GM18511 (cell line): ENCODE measurements at regions not wholly inside any gene's neighbourhood (a gene's known extent, or its start where the extent isn't known, plus 50 kb on each side); places are given as distances from the start of the nearest gene placed in this dataset.

Experiments used
- ATAC-seq: cut with Tn5 transposase; IDR thresholded peaks from one replicate; pipeline ENCODE4 v1.9.1; 2021; ENCODE audit warnings: mild to moderate bottlenecking, moderate library complexity; ENCODE audit not compliant: unreplicated experiment

GRCh38 chr9:38315085-38315595 lies 77.4 kb upstream of the ALDH1B1 start:
- no peak for ATAC-seq

GRCh38 chr9:38313421-38313820 lies 79.1 kb upstream of the ALDH1B1 start:
- ATAC-seq, result no peak

- no peak for ATAC-seq
Observed at GRCh38 chr9:38312406-38312805, 80.1 kb upstream of the ALDH1B1 start.

- no peak for ATAC-seq
Observed at GRCh38 chr9:38311382-38312270, 80.9 kb upstream of the ALDH1B1 start.

GRCh38 chr9:38309324-38310195 lies 82.9 kb upstream of the ALDH1B1 start:
- no peak for ATAC-seq

GRCh38 chr9:38308136-38308535 lies 84.4 kb upstream of the ALDH1B1 start:
- no peak for ATAC-seq

GRCh38 chr9:38306899-38307298 lies 85.6 kb upstream of the ALDH1B1 start:
- ATAC-seq, result no peak

- ATAC-seq, result no peak
Observed at GRCh38 chr9:38305582-38305981, 86.9 kb upstream of the ALDH1B1 start.

GRCh38 chr9:38301376-38302106 lies 91.0 kb upstream of the ALDH1B1 start:
- no peak for ATAC-seq

GRCh38 chr9:38299856-38300255 lies 92.6 kb upstream of the ALDH1B1 start:
- no peak for ATAC-seq

GRCh38 chr9:38298904-38299303 lies 93.6 kb upstream of the ALDH1B1 start:
- no peak for ATAC-seq

GRCh38 chr9:38298503-38298902 lies 94.0 kb upstream of the ALDH1B1 start:
- ATAC-seq, result no peak

GRCh38 chr9:38296807-38297206 lies 95.7 kb upstream of the ALDH1B1 start:
- no peak for ATAC-seq

- ATAC-seq, result no peak
Observed at GRCh38 chr9:38295764-38296163, 96.7 kb upstream of the ALDH1B1 start.

- ATAC-seq, result no peak
Observed at GRCh38 chr9:38294220-38294960, 98.1 kb upstream of the ALDH1B1 start.

- ATAC-seq, result no peak
Observed at GRCh38 chr9:38293022-38293421, 99.5 kb upstream of the ALDH1B1 start.

GRCh38 chr9:38292480-38292879 lies 100.0 kb upstream of the ALDH1B1 start:
- ATAC-seq, result no peak

GRCh38 chr9:38289866-38290245 lies 102.6 kb upstream of the ALDH1B1 start:
- no peak for ATAC-seq

GRCh38 chr9:38289236-38289865 lies 103.2 kb upstream of the ALDH1B1 start:
- ATAC-seq, result no peak

- no peak for ATAC-seq
Observed at GRCh38 chr9:38288502-38288901, 104.0 kb upstream of the ALDH1B1 start.
